Mammary epithelial cell (primary cell): ENCODE measurements at regions not wholly inside any gene's neighbourhood (a gene's known extent, or its start where the extent isn't known, plus 50 kb on each side); places are given as distances from the start of the nearest gene placed in this dataset.

ENCODE experiments used
- CTCF ChIP-seq, 2 donors: IDR thresholded peaks in 1 of 2; conservative IDR thresholded peaks in 1 of 2; 2 replicates each; pipeline ENCODE4 v1.5.1; 2011 to 2012; ENCODE audit warnings: inconsistent platforms in 2 of 2, low read length in 2 of 2, mild to moderate bottlenecking in 2 of 2, control low read depth in 1 of 2, low read depth in 1 of 2; ENCODE audit not compliant: insufficient read depth in 1 of 2; ENCODE audit errors: extremely low read depth in 1 of 2
- EZH2 ChIP-seq: IDR thresholded peaks from 2 replicates; pipeline ENCODE4 v1.6.1; 2012; ENCODE audit warnings: low read length, inconsistent platforms, borderline replicate concordance

- TF ChIP-seq CTCF (conservative IDR thresholded peaks at IDR 0.05 in 1 of 2, IDR thresholded peaks at IDR 0.05 in 1 of 2; ENCODE audit: extremely low read depth in 1 of 2, insufficient read depth in 1 of 2, low read depth in 1 of 2, low read length in 2 of 2) (no peak), EZH2 (no peak)
These were observed 165.9 kb downstream of the ZNF608 start for GRCh38 chr5:124580512-124580911.
